Stimulated activated naive B cell treated with anti-CD40 and anti-IgM and Interleukin-4, amounts not matched to agents 10 μg/mL and 1 μg/mL and 100 μg/mL, for 72 hours (primary cell): ENCODE measurements at regions not wholly inside any gene's neighbourhood (a gene's known extent, or its start where the extent isn't known, plus 50 kb on each side); places are given as distances from the start of the nearest gene placed in this dataset.
"Not testable (repeated sequence)": the region's sequence is repeated elsewhere in the genome, so short reads cannot be mapped to it uniquely, and the experiment has no call there.

Source experiments
- ATAC-seq, 2 donors: fragments of 150-1000 bp; cut with Tn5 transposase; replicated peaks; 2 replicates each; pipeline ENCODE4 v1.10.0; 2021; ENCODE audit warnings: moderate library complexity in 1 of 2
- DNase-seq: peaks from one replicate; pipeline ENCODE4 v3.0.0; 2021
- H3K27ac Mint-ChIP-seq: one replicate; pipeline ENCODE4 v1.8.0; 2022; ENCODE audit warnings: mild to moderate bottlenecking, mixed read lengths
- H3K27me3 Mint-ChIP-seq, 2 donors: one replicate each; pipeline ENCODE4 v1.8.0; 2022; ENCODE audit warnings: mixed read lengths in 2 of 2
- H3K36me3 Mint-ChIP-seq, 2 donors: one replicate each; pipeline ENCODE4 v1.8.0; 2022; ENCODE audit warnings: mixed read lengths in 2 of 2, mild to moderate bottlenecking in 1 of 2
- H3K4me1 Mint-ChIP-seq, 2 donors: one replicate each; pipeline ENCODE4 v1.8.0; 2022; ENCODE audit warnings: mixed read lengths in 2 of 2, mild to moderate bottlenecking in 1 of 2
- H3K4me3 Mint-ChIP-seq, 2 donors: one replicate each; pipeline ENCODE4 v1.8.0; 2022; ENCODE audit warnings: mild to moderate bottlenecking in 2 of 2, mixed read lengths in 2 of 2, moderate library complexity in 1 of 2
- H3K9me3 Mint-ChIP-seq, 2 donors: one replicate each; pipeline ENCODE4 v1.8.0; 2022; ENCODE audit warnings: mixed read lengths in 2 of 2, mild to moderate bottlenecking in 1 of 2

DNA sequence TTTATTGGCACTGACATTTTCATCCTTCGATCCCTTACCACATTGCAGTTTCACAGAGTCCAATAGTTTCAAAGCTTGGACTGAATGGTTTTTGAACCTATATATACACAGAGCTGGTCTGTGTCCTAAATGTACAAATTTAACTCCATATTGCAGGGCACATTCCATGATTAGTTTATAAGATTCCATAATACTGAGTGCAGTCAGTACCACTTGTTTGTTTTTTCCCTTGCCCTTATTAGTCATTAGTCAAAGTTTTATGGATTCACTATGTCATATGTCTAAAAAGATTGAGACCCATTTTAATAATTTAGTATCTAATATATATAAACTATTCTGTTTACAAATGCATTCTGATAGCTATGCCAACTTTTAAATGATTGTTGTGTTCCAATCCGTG is 654.8 kb upstream of the MEF2C start:
- Mint-ChIP-seq H3K27ac (no peak overlapping the region), H3K36me3 (no peaks in the 10 kb centered on the region), H3K27me3 (no peaks in the 10 kb centered on the region), H3K4me3 (no peak overlapping the region), H3K4me1 (peaks cover 18 to 24% of the 10 kb centered on the region in 2 donors), H3K9me3 (no peaks in the 10 kb centered on the region)
- ATAC-seq (no peak), DNase-seq (no peak)

DNA sequence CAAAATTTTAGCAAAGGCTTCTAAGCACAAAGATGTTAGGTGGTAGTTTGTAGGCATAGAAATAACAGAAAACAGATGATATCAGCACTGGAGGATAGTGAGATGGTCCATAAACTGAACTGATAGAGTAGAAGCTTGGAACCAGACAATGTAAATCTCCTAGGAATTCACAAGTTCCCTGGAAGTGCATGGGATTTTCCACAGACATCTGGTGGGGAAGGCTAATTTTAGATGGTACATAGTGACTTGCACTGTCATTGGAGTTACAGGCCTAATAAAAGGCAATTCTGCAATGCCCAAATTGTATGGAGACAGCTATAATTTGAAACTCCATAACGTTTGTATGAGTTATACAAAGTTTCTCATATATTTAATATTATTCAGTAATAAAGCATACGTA is 653.0 kb upstream of the MEF2C start:
- no peaks in the 10 kb centered on the region for H3K9me3 Mint-ChIP-seq
- DNase-seq = no peak
- no peak overlapping the region for H3K4me3 Mint-ChIP-seq
- H3K27ac Mint-ChIP-seq = no peak overlapping the region
- H3K4me1 Mint-ChIP-seq = peaks cover 18 to 24% of the 10 kb centered on the region in 2 donors
- H3K36me3 Mint-ChIP-seq = no peaks in the 10 kb centered on the region
- no peak for ATAC-seq
- H3K27me3 Mint-ChIP-seq = no peaks in the 10 kb centered on the region

DNA sequence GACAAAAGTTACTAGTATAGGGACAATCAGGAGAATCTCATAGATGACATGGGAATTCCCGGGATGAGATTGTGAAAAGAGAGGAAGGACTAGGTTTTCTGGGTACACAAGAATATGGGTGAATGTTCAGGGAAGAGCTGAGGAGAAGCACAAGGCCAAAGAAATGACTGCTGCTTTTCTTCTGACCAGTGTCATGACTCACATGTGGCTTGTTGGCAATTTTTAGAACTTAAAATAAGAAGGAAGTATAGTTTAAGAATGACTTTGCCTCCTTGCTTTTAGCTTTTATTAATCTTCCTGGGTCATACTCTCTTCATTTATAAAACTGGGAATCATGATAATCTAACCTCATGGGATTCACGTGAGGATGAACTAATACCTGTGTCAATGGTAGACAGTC is 652.4 kb upstream of the MEF2C start:
- Mint-ChIP-seq H3K4me3 (no peak overlapping the region), H3K27me3 (no peaks in the 10 kb centered on the region), H3K27ac (no peak overlapping the region), H3K9me3 (no peaks in the 10 kb centered on the region), H3K4me1 (peaks cover 18 to 24% of the 10 kb centered on the region in 2 donors), H3K36me3 (no peaks in the 10 kb centered on the region)
- DNase-seq (no peak), ATAC-seq (no peak)

DNA sequence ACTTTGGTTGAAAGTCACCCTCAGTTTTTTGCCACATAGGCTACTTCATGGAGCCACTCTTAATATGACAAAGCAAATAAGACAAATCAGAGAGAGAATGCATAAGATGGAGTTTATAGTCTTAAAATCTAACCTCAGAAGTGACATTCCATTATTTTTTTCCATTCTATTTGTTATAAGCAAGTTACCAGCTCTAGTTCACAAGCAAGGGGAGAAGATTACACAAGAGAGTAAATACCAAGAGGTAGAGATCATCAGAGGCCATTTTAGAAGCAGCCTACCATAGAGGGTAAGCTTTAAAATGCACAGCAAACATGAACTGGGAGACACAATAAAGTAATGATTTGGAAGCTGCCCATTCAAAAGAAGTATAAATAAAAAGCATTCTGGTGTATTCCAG is 651.3 kb upstream of the MEF2C start:
- peaks cover 15 to 24% of the 10 kb centered on the region in 2 donors for H3K4me1 Mint-ChIP-seq
- no peak overlapping the region for H3K4me3 Mint-ChIP-seq

DNA sequence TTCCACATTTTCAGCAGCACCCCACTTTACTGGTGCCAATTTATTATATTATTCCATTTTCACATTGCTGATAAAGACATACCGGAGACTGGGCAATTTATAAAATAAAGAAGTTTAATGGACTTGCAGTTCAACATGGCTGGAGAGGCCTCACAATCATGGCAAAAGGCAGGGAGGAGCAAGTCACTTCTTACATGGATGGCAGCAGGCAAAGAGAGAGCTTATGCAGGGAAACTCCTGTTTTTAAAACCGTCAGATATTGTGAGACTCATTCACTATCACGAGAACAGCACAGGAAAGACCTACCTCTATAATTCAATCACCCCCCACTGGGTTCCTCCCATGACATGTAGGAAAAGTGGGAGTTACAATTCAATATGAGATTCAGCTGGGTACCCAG is 641.8 kb upstream of the MEF2C start:
- H3K36me3 Mint-ChIP-seq = peaks cover 11 to 16% of the 10 kb centered on the region in 2 donors
- DNase-seq (no peak), ATAC-seq (no peak)
- H3K4me1 Mint-ChIP-seq = peaks cover 6 to 13% of the 10 kb centered on the region in 2 donors
- H3K9me3 Mint-ChIP-seq = peaks cover 15 to 18% of the 10 kb centered on the region in 2 donors
- no peak overlapping the region for H3K27ac Mint-ChIP-seq
- no peaks in the 10 kb centered on the region for H3K27me3 Mint-ChIP-seq
- H3K4me3 Mint-ChIP-seq = no peak overlapping the region

More for the DNA sequence above, 651.3 kb upstream of the MEF2C start:
- DNase-seq (no peak), ATAC-seq (no peak)
- Mint-ChIP-seq H3K27me3 (no peaks in the 10 kb centered on the region), H3K36me3 (no peaks in the 10 kb centered on the region), H3K9me3 (peaks cover 0 to under 1% of the 10 kb centered on the region in 2 donors), H3K27ac (no peak overlapping the region)

DNA sequence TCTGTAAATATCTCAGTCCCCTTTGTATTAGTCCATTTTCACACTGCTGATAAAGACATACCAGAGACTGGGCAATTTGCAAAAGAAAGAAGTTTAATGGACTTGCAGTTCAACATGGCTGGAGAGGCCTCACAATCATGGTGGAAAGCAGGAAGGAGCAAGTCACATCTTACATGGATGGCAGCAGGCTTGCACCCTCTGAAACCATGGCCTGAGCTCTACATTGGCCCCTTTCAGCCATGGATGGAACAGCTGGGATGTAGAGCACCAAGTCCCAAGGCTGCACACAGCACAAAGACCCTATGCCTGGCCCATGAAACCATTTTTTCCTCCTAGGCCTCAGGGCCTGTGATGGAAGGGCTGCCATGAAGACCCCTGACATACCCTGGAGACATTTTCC is 640.9 kb upstream of the MEF2C start:
- H3K4me3 Mint-ChIP-seq, H3K27ac Mint-ChIP-seq, H3K27me3 Mint-ChIP-seq, ATAC-seq, DNase-seq: not testable (repeated sequence)
- Mint-ChIP-seq H3K36me3 (peaks cover 11 to 16% of the 10 kb centered on the region in 2 donors), H3K9me3 (peaks cover 15 to 16% of the 10 kb centered on the region in 2 donors), H3K4me1 (peaks cover 6 to 14% of the 10 kb centered on the region in 2 donors)

DNA sequence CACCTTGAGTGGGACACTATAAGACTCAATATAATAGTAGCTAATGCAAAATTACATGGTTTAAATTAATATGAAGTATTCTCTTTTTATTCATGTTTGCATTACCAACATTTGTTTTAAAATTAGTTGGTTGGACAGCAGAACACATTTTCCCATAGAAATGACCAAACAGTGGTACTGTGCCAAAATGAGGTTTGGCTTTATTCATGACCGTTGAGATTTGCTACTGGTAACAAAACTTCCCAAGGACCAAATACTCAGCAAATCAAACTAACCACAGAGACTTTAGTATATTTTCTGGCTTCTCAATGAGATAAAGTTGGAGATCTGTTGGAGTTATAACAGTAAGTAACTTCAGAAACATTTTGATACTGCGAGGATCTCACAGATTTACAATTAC is 637.8 kb upstream of the MEF2C start:
- ATAC-seq (no peak), DNase-seq (no peak)
- H3K9me3 Mint-ChIP-seq = peaks cover 10 to 12% of the 10 kb centered on the region in 2 donors
- H3K4me1 Mint-ChIP-seq = peaks cover 2 to 8% of the 10 kb centered on the region in 2 donors
- no peak overlapping the region for H3K27ac Mint-ChIP-seq
- H3K4me3 Mint-ChIP-seq = no peak overlapping the region
- peaks cover 11 to 14% of the 10 kb centered on the region in 2 donors for H3K36me3 Mint-ChIP-seq
- no peaks in the 10 kb centered on the region for H3K27me3 Mint-ChIP-seq

DNA sequence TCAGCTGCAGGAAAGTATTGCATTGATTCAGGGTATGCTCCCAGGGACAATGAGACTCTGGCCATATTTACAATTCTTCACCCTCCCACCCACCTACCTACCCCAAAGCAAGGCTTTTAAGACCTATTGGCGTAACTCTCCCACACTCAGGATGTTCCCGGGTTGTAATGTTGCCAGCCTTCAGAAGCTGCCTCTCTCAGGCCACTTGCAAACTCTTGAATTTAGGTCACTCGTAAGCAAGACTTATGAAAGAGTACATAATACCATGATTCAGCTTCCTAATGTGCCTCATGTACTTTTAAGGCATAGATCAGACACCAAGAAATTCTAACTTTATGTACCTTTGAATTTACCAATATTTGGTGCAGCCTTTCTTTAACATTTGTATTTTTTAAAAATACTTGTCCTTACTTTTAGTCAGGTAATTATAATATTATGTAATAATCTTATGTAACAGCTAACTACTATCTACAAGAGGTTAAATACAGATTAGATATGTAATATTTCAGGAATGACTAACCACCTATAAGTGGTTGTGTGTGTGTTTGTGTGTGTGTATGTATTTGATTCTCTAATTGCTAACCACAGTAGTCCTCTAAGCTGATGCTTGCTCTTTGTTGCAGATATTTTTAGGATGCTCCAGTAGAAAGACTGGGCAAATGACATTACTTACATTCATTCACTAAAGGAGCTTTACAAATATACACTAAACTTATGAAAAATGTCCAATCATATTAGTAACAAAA is 630.5 kb upstream of the MEF2C start:
- Mint-ChIP-seq H3K9me3 (peaks cover 0 to 2% of the 10 kb centered on the region in 2 donors), H3K4me1 (peaks cover 0 to 14% of the 10 kb centered on the region in 2 donors), H3K4me3 (no peak overlapping the region), H3K27me3 (no peaks in the 10 kb centered on the region), H3K36me3 (no peaks in the 10 kb centered on the region), H3K27ac (no peak overlapping the region)
- no peak for ATAC-seq
- no peak for DNase-seq

DNA sequence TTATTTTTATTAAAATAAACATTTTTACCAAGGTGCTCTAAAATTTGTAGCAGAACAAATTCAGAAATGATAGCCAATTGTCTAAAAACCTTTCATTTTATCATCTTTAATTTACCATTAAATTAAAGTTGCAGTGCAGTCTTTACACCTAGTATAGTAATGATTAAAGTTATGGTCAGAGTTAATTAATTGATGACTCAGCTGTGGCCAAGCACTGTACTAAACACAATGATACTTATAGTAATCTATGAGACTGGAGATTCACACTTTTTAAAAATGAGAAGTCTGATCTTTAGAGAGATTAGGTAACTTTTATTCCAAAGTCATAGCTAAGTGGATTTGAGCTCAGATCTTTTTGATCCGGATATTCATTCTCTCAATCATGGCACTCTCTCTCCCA is 621.1 kb upstream of the MEF2C start:
- H3K36me3 Mint-ChIP-seq = peaks cover 0 to 1% of the 10 kb centered on the region in 2 donors

DNA sequence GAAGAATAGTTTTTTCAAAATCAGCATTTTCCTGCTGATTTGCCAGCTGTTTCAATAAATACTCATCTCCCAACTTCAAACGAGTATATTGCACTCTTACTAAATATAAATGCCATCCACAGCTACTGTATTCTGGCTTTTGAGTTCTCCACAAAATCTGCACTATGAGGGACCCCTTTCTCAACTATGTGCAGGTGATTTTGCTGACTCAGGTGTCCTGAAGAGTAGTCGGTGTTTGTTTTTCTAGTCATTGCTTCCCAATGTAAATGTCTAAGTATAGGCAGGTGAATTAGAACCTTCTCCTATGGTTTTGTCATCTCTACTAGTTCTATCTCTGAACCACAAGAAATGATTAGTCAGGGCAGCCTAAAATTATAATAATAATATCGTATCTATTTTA is 616.8 kb upstream of the MEF2C start:
- Mint-ChIP-seq H3K4me1 (no peaks in the 10 kb centered on the region), H3K9me3 (peaks cover 0 to 4% of the 10 kb centered on the region in 2 donors), H3K27ac (no peak overlapping the region), H3K4me3 (no peak overlapping the region), H3K36me3 (no peaks in the 10 kb centered on the region), H3K27me3 (no peaks in the 10 kb centered on the region)
- DNase-seq (no peak), ATAC-seq (no peak)

More for the DNA sequence above, 621.1 kb upstream of the MEF2C start:
- H3K27me3 Mint-ChIP-seq = no peaks in the 10 kb centered on the region
- H3K4me1 Mint-ChIP-seq = no peaks in the 10 kb centered on the region
- peaks cover 0 to 6% of the 10 kb centered on the region in 2 donors for H3K9me3 Mint-ChIP-seq
- no peak overlapping the region for H3K27ac Mint-ChIP-seq
- no peak for ATAC-seq
- no peak overlapping the region for H3K4me3 Mint-ChIP-seq
- DNase-seq = no peak

DNA sequence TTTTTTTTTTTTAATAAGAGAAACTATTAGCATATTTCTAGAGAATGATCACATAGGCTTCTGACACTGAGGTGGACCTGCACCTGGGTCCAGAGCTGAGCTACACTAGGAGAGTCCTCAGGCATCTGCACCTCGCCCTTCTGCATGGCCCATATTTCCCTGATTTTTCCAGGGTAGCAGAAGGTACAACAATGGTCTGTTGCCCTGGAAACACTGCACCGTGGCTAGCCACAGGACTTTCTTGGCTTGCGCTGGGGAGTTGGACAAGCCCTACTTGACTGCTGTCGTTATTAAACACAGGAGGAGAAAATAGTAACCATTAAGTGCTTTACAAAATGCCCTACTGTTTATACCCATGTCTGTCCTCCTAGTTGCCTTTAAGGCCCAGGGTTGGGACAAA is 615.7 kb upstream of the MEF2C start:
- Mint-ChIP-seq H3K36me3 (no peaks in the 10 kb centered on the region), H3K9me3 (peaks cover 0 to 4% of the 10 kb centered on the region in 2 donors), H3K4me3 (no peak overlapping the region), H3K27ac (no peak overlapping the region), H3K4me1 (no peaks in the 10 kb centered on the region), H3K27me3 (no peaks in the 10 kb centered on the region)
- ATAC-seq = no peak
- DNase-seq = no peak

DNA sequence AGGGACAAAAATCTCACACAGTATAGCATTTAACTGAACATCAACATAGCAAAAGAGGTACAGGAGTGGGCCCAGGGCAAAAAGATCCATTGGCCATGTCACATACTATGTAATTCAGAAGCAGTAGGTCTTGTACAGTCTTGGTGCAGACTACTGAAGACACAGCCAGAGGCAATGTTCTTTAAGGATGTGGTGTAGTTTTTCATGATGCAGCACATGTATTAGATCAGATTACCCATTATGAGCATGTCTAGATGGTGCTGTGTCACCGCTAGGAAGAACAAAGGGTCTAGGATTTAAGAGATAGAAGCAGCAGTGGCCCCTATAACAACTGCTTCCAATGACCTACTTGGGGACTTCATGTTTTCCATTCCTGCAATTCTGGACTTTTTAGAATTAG is 610.4 kb upstream of the MEF2C start:
- Mint-ChIP-seq H3K9me3 (peaks cover 5 to 7% of the 10 kb centered on the region in 2 donors), H3K4me3 (no peak overlapping the region)

DNA sequence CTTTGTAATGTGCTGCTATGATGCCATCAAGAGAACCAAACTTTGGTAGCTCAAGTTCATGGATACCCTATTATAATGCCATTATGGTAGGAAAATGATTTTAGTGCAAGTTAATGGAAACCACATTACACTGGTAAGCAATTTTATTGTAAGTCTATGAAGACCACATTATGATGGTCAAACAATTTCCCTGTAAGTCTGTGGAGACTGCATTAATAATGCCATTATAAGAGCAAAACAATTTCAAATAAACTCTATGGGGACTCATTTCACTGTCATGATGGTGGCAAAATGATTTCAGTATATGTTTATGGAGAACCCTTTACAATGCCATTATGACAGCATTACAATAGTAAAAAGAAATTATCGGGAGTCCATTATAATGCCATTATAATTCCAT is 602.0 kb upstream of the MEF2C start:
- Mint-ChIP-seq H3K9me3 (peaks cover 0 to 3% of the 10 kb centered on the region in 2 donors), H3K27ac (no peak overlapping the region), H3K27me3 (no peaks in the 10 kb centered on the region), H3K36me3 (no peaks in the 10 kb centered on the region), H3K4me1 (peaks cover 0 to 1% of the 10 kb centered on the region in 2 donors), H3K4me3 (no peak overlapping the region)
- ATAC-seq (no peak), DNase-seq (no peak)

More for the DNA sequence above, 610.4 kb upstream of the MEF2C start:
- H3K27ac Mint-ChIP-seq = no peak overlapping the region
- DNase-seq (no peak), ATAC-seq (no peak)
- no peaks in the 10 kb centered on the region for H3K36me3 Mint-ChIP-seq
- H3K27me3 Mint-ChIP-seq = no peaks in the 10 kb centered on the region
- no peaks in the 10 kb centered on the region for H3K4me1 Mint-ChIP-seq

DNA sequence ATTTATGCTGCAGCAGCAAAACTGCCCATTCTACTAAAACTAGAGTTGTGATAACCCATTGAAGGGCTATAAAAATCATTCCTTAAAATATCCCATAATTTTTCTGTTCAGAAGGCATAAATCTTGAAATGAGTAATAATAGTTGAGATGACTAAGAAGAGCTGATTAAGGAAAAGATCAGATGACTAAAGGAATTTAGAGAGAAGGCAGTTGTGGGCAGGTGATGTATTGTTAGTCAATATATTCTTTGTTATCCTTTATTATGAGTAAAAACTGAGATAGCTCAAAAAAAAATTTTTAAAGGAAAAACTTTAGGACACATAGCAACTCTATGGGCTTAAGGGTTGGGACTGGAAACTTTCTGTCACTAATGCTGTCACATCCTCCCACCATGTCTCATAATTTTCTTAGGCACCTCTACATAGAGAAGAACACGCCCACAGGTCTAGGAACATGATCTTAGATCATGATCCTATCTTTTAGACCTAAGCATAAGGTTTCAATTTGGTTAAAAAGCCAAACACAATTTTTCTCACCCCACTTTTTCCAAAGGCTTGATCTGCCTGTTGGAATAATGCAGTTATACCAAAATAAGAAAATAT is 597.5 kb upstream of the MEF2C start:
- ATAC-seq (peak in 1 of 2 donors; percentile 23), DNase-seq (no peak)
- H3K4me3 Mint-ChIP-seq = no peak overlapping the region
- peaks cover 0 to 4% of the 10 kb centered on the region in 2 donors for H3K9me3 Mint-ChIP-seq
- no peak overlapping the region for H3K27ac Mint-ChIP-seq
- peaks cover 0 to 2% of the 10 kb centered on the region in 2 donors for H3K36me3 Mint-ChIP-seq
- peaks cover 0 to 6% of the 10 kb centered on the region in 2 donors for H3K4me1 Mint-ChIP-seq
- no peaks in the 10 kb centered on the region for H3K27me3 Mint-ChIP-seq

DNA sequence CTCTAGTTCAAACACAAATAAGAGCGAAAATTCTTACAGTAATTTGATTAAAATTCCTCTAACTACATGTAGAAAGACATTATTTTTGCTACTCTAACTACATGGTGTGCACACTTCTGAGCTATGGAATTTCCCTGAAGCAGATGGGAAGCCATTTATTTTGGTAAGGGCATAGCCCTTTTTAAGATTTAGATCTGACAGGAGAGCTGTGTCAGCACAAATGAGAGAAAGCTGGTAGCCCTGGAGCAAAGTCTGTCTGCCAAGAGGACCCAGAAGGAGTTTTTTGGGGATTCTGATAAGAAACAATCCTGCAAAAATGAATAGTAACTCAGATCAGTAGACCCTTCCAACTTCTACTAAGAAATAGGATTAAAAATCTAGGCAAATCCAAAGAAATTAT is 595.9 kb upstream of the MEF2C start:
- no peak for ATAC-seq
- H3K36me3 Mint-ChIP-seq = peaks cover 0 to 6% of the 10 kb centered on the region in 2 donors

More for the DNA sequence above, 595.9 kb upstream of the MEF2C start:
- Mint-ChIP-seq H3K27me3 (no peaks in the 10 kb centered on the region), H3K27ac (no peak overlapping the region), H3K4me1 (peaks cover 0 to 6% of the 10 kb centered on the region in 2 donors), H3K9me3 (peaks cover 0 to 3% of the 10 kb centered on the region in 2 donors), H3K4me3 (no peak overlapping the region)
- DNase-seq = no peak
